Adrenal gland (tissue), 5 donors: ENCODE measurements at regions not wholly inside any gene's neighbourhood (a gene's known extent, or its start where the extent isn't known, plus 50 kb on each side); places are given as distances from the start of the nearest gene placed in this dataset.

Experiments
- POLR2A ChIP-seq, 2 donors: fragments of 450-650 bp; IDR thresholded peaks; one replicate each; pipeline ENCODE4 v1.6.1; 2017; ENCODE audit warnings: antibody characterized with exemption in 2 of 2, mild to moderate bottlenecking in 2 of 2, moderate library complexity in 1 of 2
- TF ChIP-seq, protein P1 (sequence below), 6 experiments: fragments of 450-650 bp in 4 of 6; fragments of 200-600 bp in 2 of 6; sonication (generic) in 1 of 6; IDR thresholded peaks; 1 replicate in 5 of 6; 2 replicates in 1 of 6; pipeline versions ENCODE4 v1.5.1 to v1.8.0; 2016 to 2021; ENCODE audit warnings: antibody characterized with exemption in 6 of 6, mild to moderate bottlenecking in 2 of 6, moderate library complexity in 1 of 6
- donor health status: DM: no; HTN: no; CAD: no.

DNA sequence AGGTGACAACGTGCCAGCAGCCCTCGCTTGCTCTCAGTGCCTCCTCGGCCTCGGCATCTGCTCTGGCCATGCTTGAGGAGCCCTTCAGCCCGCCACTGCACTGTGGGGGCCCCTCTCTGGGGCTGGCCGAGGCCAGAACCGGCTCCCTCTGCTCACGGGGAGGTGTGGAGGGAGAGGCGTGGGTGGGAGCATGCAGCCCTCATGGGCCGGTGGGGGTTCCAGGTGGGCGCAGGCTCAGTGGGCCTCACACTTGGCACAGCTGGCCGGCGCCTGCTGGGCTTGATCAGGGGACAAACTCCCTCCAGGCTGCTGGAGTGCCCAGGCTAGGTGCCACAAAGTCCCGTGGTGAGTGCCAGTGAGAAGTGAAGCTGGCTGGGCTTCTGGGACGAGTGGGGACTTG, 566.6 kb upstream of the ID4 start:
- TF ChIP-seq, protein P1, sequence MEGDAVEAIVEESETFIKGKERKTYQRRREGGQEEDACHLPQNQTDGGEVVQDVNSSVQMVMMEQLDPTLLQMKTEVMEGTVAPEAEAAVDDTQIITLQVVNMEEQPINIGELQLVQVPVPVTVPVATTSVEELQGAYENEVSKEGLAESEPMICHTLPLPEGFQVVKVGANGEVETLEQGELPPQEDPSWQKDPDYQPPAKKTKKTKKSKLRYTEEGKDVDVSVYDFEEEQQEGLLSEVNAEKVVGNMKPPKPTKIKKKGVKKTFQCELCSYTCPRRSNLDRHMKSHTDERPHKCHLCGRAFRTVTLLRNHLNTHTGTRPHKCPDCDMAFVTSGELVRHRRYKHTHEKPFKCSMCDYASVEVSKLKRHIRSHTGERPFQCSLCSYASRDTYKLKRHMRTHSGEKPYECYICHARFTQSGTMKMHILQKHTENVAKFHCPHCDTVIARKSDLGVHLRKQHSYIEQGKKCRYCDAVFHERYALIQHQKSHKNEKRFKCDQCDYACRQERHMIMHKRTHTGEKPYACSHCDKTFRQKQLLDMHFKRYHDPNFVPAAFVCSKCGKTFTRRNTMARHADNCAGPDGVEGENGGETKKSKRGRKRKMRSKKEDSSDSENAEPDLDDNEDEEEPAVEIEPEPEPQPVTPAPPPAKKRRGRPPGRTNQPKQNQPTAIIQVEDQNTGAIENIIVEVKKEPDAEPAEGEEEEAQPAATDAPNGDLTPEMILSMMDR (IDR thresholded peaks at IDR 0.05): no peak
- TF ChIP-seq POLR2A (IDR thresholded peaks at IDR 0.05): no peak
